ENCODE measurements at regions not wholly inside any gene's neighbourhood (a gene's known extent, or its start where the extent isn't known, plus 50 kb on each side); places are given as distances from the start of the nearest gene placed in this dataset.

- TF ChIP-seq SP1 (IDR thresholded peaks at IDR 0.05; ENCODE audit: low read depth): no peak
- TF ChIP-seq, protein P1, sequence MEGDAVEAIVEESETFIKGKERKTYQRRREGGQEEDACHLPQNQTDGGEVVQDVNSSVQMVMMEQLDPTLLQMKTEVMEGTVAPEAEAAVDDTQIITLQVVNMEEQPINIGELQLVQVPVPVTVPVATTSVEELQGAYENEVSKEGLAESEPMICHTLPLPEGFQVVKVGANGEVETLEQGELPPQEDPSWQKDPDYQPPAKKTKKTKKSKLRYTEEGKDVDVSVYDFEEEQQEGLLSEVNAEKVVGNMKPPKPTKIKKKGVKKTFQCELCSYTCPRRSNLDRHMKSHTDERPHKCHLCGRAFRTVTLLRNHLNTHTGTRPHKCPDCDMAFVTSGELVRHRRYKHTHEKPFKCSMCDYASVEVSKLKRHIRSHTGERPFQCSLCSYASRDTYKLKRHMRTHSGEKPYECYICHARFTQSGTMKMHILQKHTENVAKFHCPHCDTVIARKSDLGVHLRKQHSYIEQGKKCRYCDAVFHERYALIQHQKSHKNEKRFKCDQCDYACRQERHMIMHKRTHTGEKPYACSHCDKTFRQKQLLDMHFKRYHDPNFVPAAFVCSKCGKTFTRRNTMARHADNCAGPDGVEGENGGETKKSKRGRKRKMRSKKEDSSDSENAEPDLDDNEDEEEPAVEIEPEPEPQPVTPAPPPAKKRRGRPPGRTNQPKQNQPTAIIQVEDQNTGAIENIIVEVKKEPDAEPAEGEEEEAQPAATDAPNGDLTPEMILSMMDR (IDR thresholded peaks at IDR 0.05 in 2 of 3, conservative IDR thresholded peaks at IDR 0.05 in 1 of 3; ENCODE audit: borderline replicate concordance in 1 of 3, insufficient read depth in 1 of 3, low read depth in 2 of 3, low read length in 2 of 3): no peak
- TF ChIP-seq RAD21 (IDR thresholded peaks at IDR 0.05; ENCODE audit: low read depth): no peak
Measured at GRCh38 chr11:112881461-112881860, 79.8 kb upstream of the NCAM1 start.

Data from HCT116 (cell line).